Activated CD4-positive, alpha-beta T cell treated with anti-CD3 and anti-CD28 coated beads for 36 hours (primary cell): ENCODE measurements at regions not wholly inside any gene's neighbourhood (a gene's known extent, or its start where the extent isn't known, plus 50 kb on each side); places are given as distances from the start of the nearest gene placed in this dataset.

Experiments
- ATAC-seq: fragments of 200-7000 bp; cut with Tn5 transposase; one replicate; pipeline ENCODE4 v1.10.0; 2021; ENCODE audit warnings: mild to moderate bottlenecking, moderate library complexity
- CTCF ChIA-PET: fragments of 350-600 bp; sonication (Branson Sonifier 250); formaldehyde crosslinking; loops from one replicate; lab custom pipeline; 2021; ENCODE audit warnings: antibody characterized with exemption; lab: Charles Lee
- POLR2A ChIA-PET: fragments of 350-600 bp; sonication (Branson Sonifier 250); formaldehyde crosslinking; loops from one replicate; lab custom pipeline; 2021; ENCODE audit warnings: antibody characterized with exemption, inconsistent platforms; lab: Charles Lee
- DNase-seq: peaks from one replicate; pipeline ENCODE4 v3.0.0-alpha.2; 2020
- H3K27ac Mint-ChIP-seq: one replicate; pipeline ENCODE4 v1.8.0; 2021; ENCODE audit warnings: mixed read lengths
- H3K27me3 Mint-ChIP-seq: one replicate; pipeline ENCODE4 v1.8.0; 2021; ENCODE audit warnings: mixed read lengths
- H3K36me3 Mint-ChIP-seq: one replicate; pipeline ENCODE4 v1.8.0; 2021; ENCODE audit warnings: low read depth, mixed read lengths
- H3K4me1 Mint-ChIP-seq: one replicate; pipeline ENCODE4 v1.8.0; 2021; ENCODE audit warnings: mixed read lengths
- H3K4me3 Mint-ChIP-seq: one replicate; pipeline ENCODE4 v1.8.0; 2021; ENCODE audit warnings: mild to moderate bottlenecking, moderate library complexity, mixed read lengths
- H3K9me3 Mint-ChIP-seq: one replicate; pipeline ENCODE4 v1.8.0; 2021; ENCODE audit warnings: low read depth, mixed read lengths
- intact Hi-C, 2 experiments: fragments of 100-400 bp; cut with DNase I in 1 of 2; cut with micrococcal nuclease in 1 of 2; formaldehyde crosslinking; loops; one replicate each; pipeline versions ENCODE4 v1.14.2 to v1.15.1; 2022 to 2024; cut with DNase I, micrococcal nuclease

GRCh38 chr9:89747596-89747995, 142.8 kb downstream of the GADD45G start:
- ATAC-seq = no peak
- no peak overlapping the region for H3K27ac Mint-ChIP-seq
- peaks cover 5% of the 10 kb centered on the region for H3K9me3 Mint-ChIP-seq
- intact Hi-C loops = loop anchor here in 1 of 2 experiments (10.0 kb wide), 1 partner anchor 143 kb away; the partner anchor contains the start of gene GADD45G
- no peaks in the 10 kb centered on the region for H3K27me3 Mint-ChIP-seq
- H3K36me3 Mint-ChIP-seq = no peaks in the 10 kb centered on the region
- no peak for DNase-seq
- H3K4me3 Mint-ChIP-seq = no peak overlapping the region
- CTCF ChIA-PET = no interaction called here
- H3K4me1 Mint-ChIP-seq = peaks cover 54% of the 10 kb centered on the region
- POLR2A ChIA-PET = no interaction called here

- intact Hi-C loops = loop anchor here in 1 of 2 experiments (10.0 kb wide), 1 partner anchor 143 kb away; the partner anchor contains the start of gene GADD45G
- Mint-ChIP-seq H3K9me3 (peaks cover 5% of the 10 kb centered on the region), H3K36me3 (no peaks in the 10 kb centered on the region), H3K27me3 (no peaks in the 10 kb centered on the region), H3K4me1 (peaks cover 49% of the 10 kb centered on the region), H3K27ac (no peak overlapping the region), H3K4me3 (no peak overlapping the region)
- DNase-seq (no peak), ATAC-seq (no peak)
- ChIA-PET POLR2A (no interaction called here), CTCF (interaction anchor here (0.7 kb wide), 1 partner anchor 91 kb away, joined by 5 read pairs; no protein-coding TSS in a partner anchor)
Observed at GRCh38 chr9:89748021-89748670, 143.3 kb downstream of the GADD45G start.

GRCh38 chr9:89748831-89749499, 144.2 kb downstream of the GADD45G start:
- H3K27ac Mint-ChIP-seq = no peak overlapping the region
- CTCF ChIA-PET = interaction anchor here (0.7 kb wide), 1 partner anchor 90 kb away, joined by 5 read pairs; no protein-coding TSS in a partner anchor
- H3K36me3 Mint-ChIP-seq = no peaks in the 10 kb centered on the region
- POLR2A ChIA-PET = no interaction called here
- peaks cover 5% of the 10 kb centered on the region for H3K9me3 Mint-ChIP-seq
- H3K27me3 Mint-ChIP-seq = no peaks in the 10 kb centered on the region
- ATAC-seq = no peak
- peaks cover 40% of the 10 kb centered on the region for H3K4me1 Mint-ChIP-seq
- intact Hi-C loops = loop anchor here (1.0 to 10.0 kb wide), 2 partner anchors 15 to 144 kb away; partner anchors contain the start of gene GADD45G (in 1 of the 2)
- no peak for DNase-seq
- no peak overlapping the region for H3K4me3 Mint-ChIP-seq

- intact Hi-C loops = loop anchor here (1.0 to 10.0 kb wide), 2 partner anchors 15 to 145 kb away; partner anchors contain the start of gene GADD45G (in 1 of the 2)
- peaks cover 2% of the 10 kb centered on the region for H3K9me3 Mint-ChIP-seq
- POLR2A ChIA-PET = interaction anchor here (0.8 kb wide), 1 partner anchor 18 kb away, joined by 3 read pairs; no protein-coding TSS in a partner anchor
Observed at GRCh38 chr9:89749500-89750116, 144.8 kb downstream of the GADD45G start.

GRCh38 chr9:89750117-89750791, 145.4 kb downstream of the GADD45G start:
- Mint-ChIP-seq H3K4me3 (no peak overlapping the region), H3K4me1 (peaks cover 32% of the 10 kb centered on the region), H3K9me3 (no peaks in the 10 kb centered on the region), H3K36me3 (no peaks in the 10 kb centered on the region), H3K27ac (no peak overlapping the region), H3K27me3 (no peaks in the 10 kb centered on the region)
- ATAC-seq (no peak), DNase-seq (no peak)
- POLR2A ChIA-PET = interaction anchor here (0.8 kb wide), 1 partner anchor 19 kb away, joined by 3 read pairs; no protein-coding TSS in a partner anchor
- intact Hi-C loops = no loop called here
- CTCF ChIA-PET = interaction anchor here (0.6 to 1.8 kb wide), 4 partner anchors 18 to 760 kb away, joined by 3 to 6 read pairs (median 3); no protein-coding TSS in a partner anchor

More at GRCh38 chr9:89749500-89750116, 144.8 kb downstream of the GADD45G start:
- ATAC-seq = no peak
- H3K36me3 Mint-ChIP-seq = no peaks in the 10 kb centered on the region
- peaks cover 34% of the 10 kb centered on the region for H3K4me1 Mint-ChIP-seq
- CTCF ChIA-PET = interaction anchor here (0.6 to 1.8 kb wide), 4 partner anchors 17 to 759 kb away, joined by 3 to 6 read pairs (median 3); no protein-coding TSS in a partner anchor
- DNase-seq = no peak
- H3K27me3 Mint-ChIP-seq = no peaks in the 10 kb centered on the region
- H3K27ac Mint-ChIP-seq = no peak overlapping the region
- no peak overlapping the region for H3K4me3 Mint-ChIP-seq

- Mint-ChIP-seq H3K27ac (no peak overlapping the region), H3K36me3 (no peaks in the 10 kb centered on the region), H3K27me3 (no peaks in the 10 kb centered on the region), H3K9me3 (no peaks in the 10 kb centered on the region), H3K4me3 (no peak overlapping the region), H3K4me1 (peaks cover 26% of the 10 kb centered on the region)
- intact Hi-C loops = no loop called here
- ChIA-PET POLR2A (no interaction called here), CTCF (interaction anchor here (1.1 to 1.8 kb wide), 4 partner anchors 12 to 153 kb away, joined by 3 to 6 read pairs (median 4); no protein-coding TSS in a partner anchor)
- DNase-seq (no peak), ATAC-seq (no peak)
Observed at GRCh38 chr9:89751079-89751825, 146.4 kb downstream of the GADD45G start.

- Mint-ChIP-seq H3K27me3 (no peaks in the 10 kb centered on the region), H3K4me3 (no peak overlapping the region), H3K4me1 (peaks cover 22% of the 10 kb centered on the region), H3K27ac (no peak overlapping the region), H3K9me3 (no peaks in the 10 kb centered on the region), H3K36me3 (no peaks in the 10 kb centered on the region)
- ATAC-seq (no peak), DNase-seq (no peak)
- CTCF ChIA-PET = interaction anchor here (1.3 kb wide), 1 partner anchor 13 kb away, joined by 3 read pairs; no protein-coding TSS in a partner anchor
- intact Hi-C loops = no loop called here
- POLR2A ChIA-PET = no interaction called here
Observed at GRCh38 chr9:89752154-89752553, 147.3 kb downstream of the GADD45G start.

- no peak overlapping the region for H3K4me3 Mint-ChIP-seq
- H3K27me3 Mint-ChIP-seq = no peaks in the 10 kb centered on the region
- no peaks in the 10 kb centered on the region for H3K36me3 Mint-ChIP-seq
- H3K4me1 Mint-ChIP-seq = peaks cover 12% of the 10 kb centered on the region
- ATAC-seq (no peak), DNase-seq (no peak)
- POLR2A ChIA-PET = no interaction called here
- CTCF ChIA-PET = no interaction called here
- intact Hi-C loops = no loop called here
- no peaks in the 10 kb centered on the region for H3K9me3 Mint-ChIP-seq
- H3K27ac Mint-ChIP-seq = no peak overlapping the region
Observed at GRCh38 chr9:89753472-89754055, 148.8 kb downstream of the GADD45G start.

- Mint-ChIP-seq H3K9me3 (no peaks in the 10 kb centered on the region), H3K4me1 (peaks cover 6% of the 10 kb centered on the region), H3K27me3 (no peaks in the 10 kb centered on the region), H3K27ac (no peak overlapping the region), H3K4me3 (no peak overlapping the region), H3K36me3 (no peaks in the 10 kb centered on the region)
- ATAC-seq = no peak
- ChIA-PET POLR2A (no interaction called here), CTCF (interaction anchor here (0.8 kb wide), 1 partner anchor 212 kb away, joined by 3 read pairs; no protein-coding TSS in a partner anchor)
- no peak for DNase-seq
- intact Hi-C loops = no loop called here
Observed at GRCh38 chr9:89754193-89754592, 149.4 kb downstream of the GADD45G start.

- Mint-ChIP-seq H3K4me1 (no peaks in the 10 kb centered on the region), H3K36me3 (no peaks in the 10 kb centered on the region), H3K4me3 (no peak overlapping the region), H3K27me3 (no peaks in the 10 kb centered on the region), H3K9me3 (no peaks in the 10 kb centered on the region), H3K27ac (no peak overlapping the region)
- CTCF ChIA-PET = interaction anchor here (1.2 kb wide), 1 partner anchor 12 kb away, joined by 7 read pairs; no protein-coding TSS in a partner anchor
- DNase-seq (no peak), ATAC-seq (no peak)
- intact Hi-C loops = no loop called here
- POLR2A ChIA-PET = no interaction called here
Observed at GRCh38 chr9:89755821-89756220, 151.0 kb downstream of the GADD45G start.
